Stimulated activated naive CD8-positive, alpha-beta T cell treated with anti-CD3 and anti-CD28 coated beads, Interleukin-15, Interleukin-2, amounts not matched to agents 100 ng/mL and 50 ng/mL, for 24 hours (primary cell): ENCODE measurements at regions not wholly inside any gene's neighbourhood (a gene's known extent, or its start where the extent isn't known, plus 50 kb on each side); places are given as distances from the start of the nearest gene placed in this dataset.
"Not testable (repeated sequence)": the region's sequence is repeated elsewhere in the genome, so short reads cannot be mapped to it uniquely, and the experiment has no call there.

ENCODE experiments used
- H3K27ac Mint-ChIP-seq: one replicate; pipeline ENCODE4 v1.8.0; 2021; ENCODE audit warnings: mild to moderate bottlenecking, mixed read lengths
- H3K27me3 Mint-ChIP-seq: one replicate; pipeline ENCODE4 v1.8.0; 2021; ENCODE audit warnings: mixed read lengths
- H3K36me3 Mint-ChIP-seq: one replicate; pipeline ENCODE4 v1.8.0; 2021; ENCODE audit warnings: low read depth, mixed read lengths
- H3K4me1 Mint-ChIP-seq: one replicate; pipeline ENCODE4 v1.8.0; 2021; ENCODE audit warnings: low read depth, mixed read lengths
- H3K4me3 Mint-ChIP-seq: one replicate; pipeline ENCODE4 v1.8.0; 2021; ENCODE audit warnings: mild to moderate bottlenecking, mixed read lengths
- H3K9me3 Mint-ChIP-seq: one replicate; pipeline ENCODE4 v1.8.0; 2021; ENCODE audit warnings: mixed read lengths

DNA sequence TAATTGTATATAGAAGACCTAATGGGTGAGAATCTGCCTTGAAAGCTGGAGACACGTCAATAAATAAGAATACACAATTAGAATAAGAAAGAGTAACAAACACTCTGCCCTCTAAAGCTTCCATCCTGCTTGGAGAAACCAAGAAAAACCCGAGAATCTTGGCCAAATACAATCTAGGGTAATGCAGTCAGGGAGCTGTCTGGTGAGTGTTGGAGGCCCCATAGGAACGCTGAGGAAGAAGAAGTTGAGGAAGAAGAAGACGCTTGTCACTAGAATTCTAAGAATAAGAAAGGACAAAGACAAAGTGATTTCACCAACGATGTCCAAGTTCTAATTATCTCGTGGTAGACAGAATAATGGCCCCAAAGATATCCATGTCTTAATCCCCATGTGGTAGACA is 4485.9 kb upstream of the OR11H1 start:
- peaks cover 51% of the 10 kb centered on the region for H3K9me3 Mint-ChIP-seq
- no peaks in the 10 kb centered on the region for H3K36me3 Mint-ChIP-seq
- no peak overlapping the region for H3K27ac Mint-ChIP-seq
- H3K4me3 Mint-ChIP-seq = no peak overlapping the region
- no peaks in the 10 kb centered on the region for H3K4me1 Mint-ChIP-seq
- H3K27me3 Mint-ChIP-seq = no peaks in the 10 kb centered on the region

DNA sequence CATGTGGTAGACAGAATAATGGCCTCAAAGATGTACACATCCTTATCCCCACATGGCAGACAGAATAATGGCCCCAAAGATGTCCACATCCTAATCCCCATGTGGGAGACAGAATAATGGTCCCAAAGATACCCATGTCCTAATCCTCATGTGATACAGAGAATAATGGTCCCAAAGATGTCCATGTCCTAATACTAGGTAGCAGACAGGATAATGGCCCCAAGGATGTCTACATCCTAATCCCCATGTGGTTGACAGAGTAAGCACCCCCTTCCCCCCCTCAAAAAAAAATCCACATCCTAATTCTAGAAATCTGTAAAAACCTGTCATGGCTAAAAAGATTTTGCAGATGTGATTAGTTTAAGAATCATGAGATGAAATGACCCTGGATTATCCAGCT is 4484.7 kb upstream of the OR11H1 start:
- H3K9me3 Mint-ChIP-seq = peaks cover 45% of the 10 kb centered on the region
- H3K36me3 Mint-ChIP-seq, H3K27me3 Mint-ChIP-seq: not testable (repeated sequence)

GRCh38 chr22:11048884-11049283 is 4479.1 kb upstream of the OR11H1 start:
- H3K36me3 Mint-ChIP-seq, H3K4me3 Mint-ChIP-seq, H3K4me1 Mint-ChIP-seq, H3K27ac Mint-ChIP-seq, H3K27me3 Mint-ChIP-seq: not testable (repeated sequence)
- H3K9me3 Mint-ChIP-seq = peaks cover 20% of the 10 kb centered on the region

More for the DNA sequence above, 4484.7 kb upstream of the OR11H1 start:
- not testable (repeated sequence) for H3K4me1 Mint-ChIP-seq, H3K4me3 Mint-ChIP-seq, H3K27ac Mint-ChIP-seq

- peaks cover 20% of the 10 kb centered on the region for H3K9me3 Mint-ChIP-seq
- H3K4me3 Mint-ChIP-seq, H3K27me3 Mint-ChIP-seq, H3K27ac Mint-ChIP-seq, H3K36me3 Mint-ChIP-seq, H3K4me1 Mint-ChIP-seq: not testable (repeated sequence)
These were observed 4477.8 kb upstream of the OR11H1 start for GRCh38 chr22:11050226-11050625.

DNA sequence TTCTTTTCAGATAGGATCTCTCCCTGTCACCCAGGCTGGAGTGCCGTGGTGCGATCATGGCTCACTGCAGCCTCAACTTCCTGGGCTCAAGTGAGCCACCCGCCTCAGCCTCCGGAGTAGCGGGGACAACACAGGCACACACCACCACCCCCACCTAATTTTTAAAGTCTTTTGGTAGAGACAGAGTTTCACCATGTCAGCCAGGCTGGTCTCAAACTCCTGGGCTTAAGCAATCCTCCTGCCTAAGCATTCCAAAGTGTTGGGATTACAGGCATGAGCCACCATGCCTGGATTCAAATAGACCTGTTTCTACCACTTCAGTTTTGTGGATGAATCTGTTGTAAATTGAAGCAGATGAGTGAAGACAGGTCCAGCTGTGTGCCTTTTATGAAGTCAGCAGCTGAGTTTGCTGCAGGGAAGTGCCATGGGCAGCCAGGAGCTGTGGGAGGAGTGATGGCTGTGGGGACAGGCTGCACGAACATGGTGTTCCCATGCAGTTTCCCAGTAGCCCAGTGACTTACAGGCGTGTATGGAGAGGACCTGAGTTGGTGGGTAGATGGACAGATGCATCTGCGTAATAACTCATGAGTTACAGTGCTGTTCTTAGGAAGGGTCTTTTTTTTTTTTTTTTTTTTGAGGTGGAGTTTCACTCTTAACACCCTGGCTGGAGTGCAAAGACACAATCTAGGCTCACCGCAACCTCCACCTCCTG is 4476.4 kb upstream of the OR11H1 start:
- H3K4me3 Mint-ChIP-seq, H3K27me3 Mint-ChIP-seq, H3K36me3 Mint-ChIP-seq, H3K27ac Mint-ChIP-seq, H3K4me1 Mint-ChIP-seq: not testable (repeated sequence)
- H3K9me3 Mint-ChIP-seq = peaks cover 28% of the 10 kb centered on the region

DNA sequence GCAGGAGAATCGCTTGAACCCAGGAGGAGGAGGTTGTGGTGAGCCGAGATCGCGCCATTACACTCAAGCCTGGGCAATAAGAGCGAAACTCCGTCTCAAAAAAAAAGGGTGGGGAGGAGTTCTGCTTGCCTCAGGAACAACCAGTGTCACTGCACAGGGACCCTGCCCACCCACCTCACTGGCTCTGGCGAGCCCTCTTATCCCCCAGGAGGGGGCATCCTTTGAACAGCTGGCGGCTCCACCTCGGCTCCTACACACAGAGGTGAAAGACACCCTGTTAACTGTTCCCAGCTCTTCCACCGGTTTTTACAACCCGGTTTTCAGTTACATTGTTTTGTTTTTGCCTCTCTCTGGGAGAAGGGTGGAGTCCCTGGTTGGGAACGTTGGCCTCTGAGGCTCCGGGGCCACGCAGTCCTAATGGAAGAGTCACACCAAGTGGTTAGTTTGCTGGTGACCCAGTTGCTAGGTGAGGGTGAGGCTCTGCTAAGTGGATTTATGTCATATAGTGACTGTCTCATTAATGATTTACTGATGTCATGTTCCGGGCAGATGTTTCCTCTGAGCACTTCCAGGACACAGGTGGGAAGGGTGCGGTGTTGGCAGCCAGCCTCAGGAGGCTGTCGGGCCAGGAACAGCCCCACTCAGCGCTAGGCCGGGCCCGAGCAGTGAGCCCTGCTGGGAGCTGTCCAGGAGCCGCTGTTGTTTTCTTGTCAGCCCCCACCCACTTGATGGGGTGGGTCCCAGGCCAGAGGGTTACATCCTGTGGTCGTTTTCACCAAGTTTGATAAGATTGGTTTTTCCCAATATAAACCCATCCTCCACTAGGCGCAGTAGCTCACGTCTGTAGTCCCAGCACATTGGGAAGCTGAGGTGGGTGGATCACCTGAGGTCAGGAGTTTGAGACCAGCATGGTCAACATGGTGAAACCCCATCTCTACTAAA is 4474.3 kb upstream of the OR11H1 start:
- H3K4me1 Mint-ChIP-seq, H3K27ac Mint-ChIP-seq, H3K36me3 Mint-ChIP-seq, H3K4me3 Mint-ChIP-seq, H3K27me3 Mint-ChIP-seq: not testable (repeated sequence)
- peaks cover 26% of the 10 kb centered on the region for H3K9me3 Mint-ChIP-seq

- not testable (repeated sequence) for H3K27ac Mint-ChIP-seq, H3K4me3 Mint-ChIP-seq, H3K36me3 Mint-ChIP-seq, H3K4me1 Mint-ChIP-seq, H3K27me3 Mint-ChIP-seq
- peaks cover 20% of the 10 kb centered on the region for H3K9me3 Mint-ChIP-seq
These were observed 4473.3 kb upstream of the OR11H1 start for GRCh38 chr22:11054681-11055080.

DNA sequence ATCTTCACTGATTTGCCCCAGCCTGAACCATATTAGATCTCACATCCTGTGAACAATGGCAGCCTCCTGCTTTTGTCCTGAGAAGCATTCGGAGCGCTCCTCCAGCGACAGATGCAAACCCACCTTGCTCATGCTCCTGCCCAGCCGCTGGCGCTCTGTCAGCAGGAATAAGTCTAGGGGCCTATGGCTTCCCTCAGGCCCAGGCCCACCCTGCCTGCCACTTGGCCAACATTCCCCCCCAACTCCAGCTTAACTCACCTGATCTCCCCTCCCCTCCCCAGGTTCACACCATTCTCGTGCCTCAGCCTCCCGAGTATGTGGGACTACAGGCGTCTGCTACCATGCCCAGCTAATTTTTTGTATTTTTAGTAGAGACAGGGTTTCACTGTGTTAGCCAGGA is 4472.8 kb upstream of the OR11H1 start:
- H3K4me1 Mint-ChIP-seq, H3K27ac Mint-ChIP-seq, H3K4me3 Mint-ChIP-seq, H3K36me3 Mint-ChIP-seq, H3K27me3 Mint-ChIP-seq: not testable (repeated sequence)
- peaks cover 21% of the 10 kb centered on the region for H3K9me3 Mint-ChIP-seq

GRCh38 chr22:11057955-11058547 is 4469.9 kb upstream of the OR11H1 start:
- not testable (repeated sequence) for H3K27ac Mint-ChIP-seq, H3K4me1 Mint-ChIP-seq, H3K4me3 Mint-ChIP-seq, H3K36me3 Mint-ChIP-seq, H3K27me3 Mint-ChIP-seq
- peaks cover 29% of the 10 kb centered on the region for H3K9me3 Mint-ChIP-seq

GRCh38 chr22:11059129-11059528 is 4468.9 kb upstream of the OR11H1 start:
- peaks cover 35% of the 10 kb centered on the region for H3K9me3 Mint-ChIP-seq
- not testable (repeated sequence) for H3K27ac Mint-ChIP-seq, H3K4me3 Mint-ChIP-seq, H3K36me3 Mint-ChIP-seq, H3K27me3 Mint-ChIP-seq, H3K4me1 Mint-ChIP-seq

DNA sequence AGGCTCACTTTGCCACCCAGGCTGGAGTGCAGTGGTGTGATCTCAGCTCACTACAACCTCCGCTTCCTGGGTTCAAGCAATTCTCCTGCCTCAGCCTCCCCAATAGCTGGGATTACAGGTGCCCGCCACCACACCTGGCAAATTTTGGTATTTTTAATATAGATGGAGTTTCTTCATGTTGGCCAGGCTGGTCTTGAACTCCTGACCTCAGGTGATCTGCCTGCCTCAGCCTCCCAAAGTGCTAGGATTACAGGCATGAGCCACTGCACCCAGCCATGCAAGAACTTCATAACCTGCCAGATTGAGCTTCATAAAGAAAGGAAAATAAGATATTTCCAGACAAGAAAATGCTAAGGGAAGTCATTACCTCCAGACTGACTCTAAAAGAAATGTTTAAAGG is 4467.2 kb upstream of the OR11H1 start:
- not testable (repeated sequence) for H3K4me1 Mint-ChIP-seq, H3K36me3 Mint-ChIP-seq, H3K27ac Mint-ChIP-seq, H3K27me3 Mint-ChIP-seq, H3K4me3 Mint-ChIP-seq
- H3K9me3 Mint-ChIP-seq = peaks cover 42% of the 10 kb centered on the region

DNA sequence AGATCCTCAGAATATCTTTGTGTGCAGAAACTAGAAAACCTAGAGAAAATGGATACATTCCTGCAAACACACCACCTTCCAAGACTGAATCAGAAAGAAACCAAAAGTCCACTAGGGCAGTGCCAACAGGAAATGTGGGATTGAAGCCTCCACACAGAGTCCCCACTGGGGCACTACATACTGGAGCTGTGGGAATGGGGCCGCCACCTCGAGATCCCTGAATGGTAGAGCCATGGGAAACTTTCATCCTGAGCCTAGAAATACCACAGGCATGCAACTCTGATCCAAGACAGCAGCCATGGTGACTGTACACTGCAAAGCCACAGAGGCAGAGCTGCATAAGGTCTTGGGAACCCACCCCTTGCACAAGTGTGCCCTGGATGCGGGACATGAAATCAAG is 4465.5 kb upstream of the OR11H1 start:
- H3K36me3 Mint-ChIP-seq, H3K4me1 Mint-ChIP-seq, H3K4me3 Mint-ChIP-seq, H3K27ac Mint-ChIP-seq, H3K27me3 Mint-ChIP-seq: not testable (repeated sequence)
- H3K9me3 Mint-ChIP-seq = peaks cover 47% of the 10 kb centered on the region

- not testable (repeated sequence) for H3K4me3 Mint-ChIP-seq, H3K4me1 Mint-ChIP-seq, H3K27ac Mint-ChIP-seq, H3K27me3 Mint-ChIP-seq, H3K36me3 Mint-ChIP-seq
- peaks cover 54% of the 10 kb centered on the region for H3K9me3 Mint-ChIP-seq
These were observed 4464.8 kb upstream of the OR11H1 start for GRCh38 chr22:11063022-11063685.

DNA sequence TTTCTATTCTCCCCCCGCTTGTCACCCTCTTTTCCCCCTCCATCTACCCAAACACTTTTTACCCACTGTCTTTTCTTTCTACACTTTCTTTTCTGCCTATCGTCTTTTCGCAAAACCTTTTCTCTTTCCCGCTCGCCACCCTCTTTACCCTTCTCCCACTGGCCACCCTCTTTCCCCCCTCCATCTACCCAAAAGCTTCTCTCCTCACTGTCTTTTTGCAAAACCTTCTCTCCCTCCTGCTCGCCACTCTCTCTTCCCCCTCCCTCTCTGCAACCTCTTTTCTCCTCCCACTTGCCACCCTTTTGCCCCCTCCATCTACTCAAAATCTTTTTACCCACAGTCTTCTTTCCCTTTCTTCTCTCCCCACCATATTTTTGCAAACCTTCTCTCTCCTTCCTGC is 4462.8 kb upstream of the OR11H1 start:
- not testable (repeated sequence) for H3K4me3 Mint-ChIP-seq, H3K27ac Mint-ChIP-seq, H3K36me3 Mint-ChIP-seq, H3K27me3 Mint-ChIP-seq, H3K4me1 Mint-ChIP-seq
- peaks cover 49% of the 10 kb centered on the region for H3K9me3 Mint-ChIP-seq

DNA sequence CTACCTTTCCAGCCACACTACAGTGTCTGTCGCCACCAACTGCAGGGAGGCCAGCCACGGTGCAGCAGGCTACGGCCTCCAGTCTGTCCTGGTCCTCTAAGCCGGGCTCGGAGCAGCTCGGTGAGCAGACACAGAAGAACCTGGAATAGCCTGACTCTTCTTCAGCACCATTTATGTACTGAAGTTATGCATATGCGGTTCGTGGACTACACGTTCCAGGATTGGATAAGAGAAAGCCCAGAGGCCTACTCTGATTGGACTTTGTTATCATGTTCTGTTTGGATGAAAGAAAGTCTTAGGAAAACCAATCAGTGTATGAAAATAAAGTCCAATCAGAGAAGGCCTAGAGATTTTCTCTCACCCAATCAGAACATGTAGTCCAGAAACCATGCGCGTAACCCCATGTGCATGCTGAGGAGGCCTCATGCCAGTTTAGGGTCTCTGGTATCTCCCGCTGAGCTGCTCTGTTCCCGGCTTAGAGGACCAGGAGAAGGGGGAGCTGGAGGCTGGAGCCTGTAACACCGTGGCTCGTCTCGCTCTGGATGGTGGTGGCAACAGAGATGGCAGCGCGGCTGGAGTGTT is 4462.0 kb upstream of the OR11H1 start:
- H3K27me3 Mint-ChIP-seq, H3K4me1 Mint-ChIP-seq, H3K36me3 Mint-ChIP-seq, H3K27ac Mint-ChIP-seq, H3K4me3 Mint-ChIP-seq: not testable (repeated sequence)
- peaks cover 47% of the 10 kb centered on the region for H3K9me3 Mint-ChIP-seq
